ENCODE measurements at regions not wholly inside any gene's neighbourhood (a gene's known extent, or its start where the extent isn't known, plus 50 kb on each side); places are given as distances from the start of the nearest gene placed in this dataset.
"Not testable (repeated sequence)": the region's sequence is repeated elsewhere in the genome, so short reads cannot be mapped to it uniquely, and the experiment has no call there.

DNA sequence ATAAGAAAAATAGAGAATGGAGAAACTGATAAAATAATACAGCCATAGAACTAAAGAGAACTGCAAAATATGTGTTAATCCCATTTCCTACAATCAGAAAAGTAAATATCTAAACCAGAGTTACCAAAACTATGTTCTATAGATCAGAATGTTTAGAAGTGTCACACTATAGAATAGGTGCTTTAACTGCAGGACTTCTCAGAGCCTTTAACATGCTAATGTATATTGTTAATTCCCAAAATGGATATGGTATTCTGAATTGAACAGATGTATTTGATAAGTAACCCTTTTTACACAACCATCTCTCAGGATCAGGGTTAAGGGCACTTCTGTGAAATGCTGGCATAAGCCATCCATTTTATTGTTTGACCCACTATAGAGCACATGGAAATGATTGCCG is 200.3 kb downstream of the SHOX2 start:
- no peak overlapping the region for H3K4me2 ChIP-seq (ENCODE audit: insufficient read depth, low read length)
- TF ChIP-seq EZH2 (IDR thresholded peaks at IDR 0.05; ENCODE audit: borderline replicate concordance, low read depth, low read length, severe bottlenecking): no peak
- TF ChIP-seq, protein P1, sequence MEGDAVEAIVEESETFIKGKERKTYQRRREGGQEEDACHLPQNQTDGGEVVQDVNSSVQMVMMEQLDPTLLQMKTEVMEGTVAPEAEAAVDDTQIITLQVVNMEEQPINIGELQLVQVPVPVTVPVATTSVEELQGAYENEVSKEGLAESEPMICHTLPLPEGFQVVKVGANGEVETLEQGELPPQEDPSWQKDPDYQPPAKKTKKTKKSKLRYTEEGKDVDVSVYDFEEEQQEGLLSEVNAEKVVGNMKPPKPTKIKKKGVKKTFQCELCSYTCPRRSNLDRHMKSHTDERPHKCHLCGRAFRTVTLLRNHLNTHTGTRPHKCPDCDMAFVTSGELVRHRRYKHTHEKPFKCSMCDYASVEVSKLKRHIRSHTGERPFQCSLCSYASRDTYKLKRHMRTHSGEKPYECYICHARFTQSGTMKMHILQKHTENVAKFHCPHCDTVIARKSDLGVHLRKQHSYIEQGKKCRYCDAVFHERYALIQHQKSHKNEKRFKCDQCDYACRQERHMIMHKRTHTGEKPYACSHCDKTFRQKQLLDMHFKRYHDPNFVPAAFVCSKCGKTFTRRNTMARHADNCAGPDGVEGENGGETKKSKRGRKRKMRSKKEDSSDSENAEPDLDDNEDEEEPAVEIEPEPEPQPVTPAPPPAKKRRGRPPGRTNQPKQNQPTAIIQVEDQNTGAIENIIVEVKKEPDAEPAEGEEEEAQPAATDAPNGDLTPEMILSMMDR (IDR thresholded peaks at IDR 0.05; ENCODE audit: borderline replicate concordance, extremely low read depth, low read length, poor library complexity, severe bottlenecking): no peak
- ATAC-seq (ENCODE audit: insufficient read depth, low read depth) (no peak), DNase-seq (no peak)
- no peaks in the 10 kb centered on the region for H3K79me2 ChIP-seq (ENCODE audit: insufficient read depth, low read length)
- H3K36me3 ChIP-seq (ENCODE audit: insufficient read depth, low read length): no peaks in the 10 kb centered on the region
- no peak overlapping the region for H3K9ac ChIP-seq (ENCODE audit: low read depth, low read length)
- H4K20me1 ChIP-seq (ENCODE audit: insufficient read depth, low read length): no peaks in the 10 kb centered on the region
- no peak overlapping the region for H2AFZ ChIP-seq (ENCODE audit: low read depth, low read length)
- H3K4me1 ChIP-seq (ENCODE audit: insufficient read depth, low read length): no peaks in the 10 kb centered on the region
- H3K27me3 ChIP-seq (ENCODE audit: insufficient read depth, low read length, poor library complexity): no peaks in the 10 kb centered on the region
- H3K27ac ChIP-seq (ENCODE audit: low read length): no peak overlapping the region
- no peaks in the 10 kb centered on the region for H3K9me3 ChIP-seq (ENCODE audit: insufficient read depth, low read length, severe bottlenecking)
- no peak overlapping the region for H3K4me3 ChIP-seq (ENCODE audit: low read depth in 1 of 2, low read length in 2 of 2)

DNA sequence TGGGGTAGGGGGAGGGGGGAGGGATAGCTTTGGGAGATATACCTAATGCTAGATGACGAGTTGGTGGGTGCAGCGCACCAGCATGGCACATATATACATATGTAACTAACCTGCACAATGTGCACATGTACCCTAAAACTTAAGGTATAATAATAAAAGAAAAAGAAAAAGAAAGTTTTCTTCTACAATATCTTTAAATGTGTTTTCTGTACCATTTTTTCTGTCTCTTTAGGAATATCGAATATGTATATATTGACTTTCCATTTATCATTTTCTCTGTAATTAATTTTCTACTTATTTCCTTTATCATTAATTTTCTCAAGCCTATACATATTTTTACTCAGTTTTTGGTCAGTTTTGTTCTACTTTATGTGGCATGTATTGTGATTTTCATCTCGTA is 203.5 kb downstream of the SHOX2 start:
- H3K79me2 ChIP-seq (ENCODE audit: insufficient read depth, low read length); H3K4me1 ChIP-seq (ENCODE audit: insufficient read depth, low read length); DNase-seq; ATAC-seq (ENCODE audit: insufficient read depth, low read depth); H3K27ac ChIP-seq (ENCODE audit: low read length); H3K27me3 ChIP-seq (ENCODE audit: insufficient read depth, low read length, poor library complexity); H3K36me3 ChIP-seq (ENCODE audit: insufficient read depth, low read length); H4K20me1 ChIP-seq (ENCODE audit: insufficient read depth, low read length); H2AFZ ChIP-seq (ENCODE audit: low read depth, low read length); H3K9me3 ChIP-seq (ENCODE audit: insufficient read depth, low read length, severe bottlenecking); H3K4me2 ChIP-seq (ENCODE audit: insufficient read depth, low read length); H3K9ac ChIP-seq (ENCODE audit: low read depth, low read length); H3K4me3 ChIP-seq (ENCODE audit: low read depth in 1 of 2, low read length in 2 of 2): not testable (repeated sequence)

DNA sequence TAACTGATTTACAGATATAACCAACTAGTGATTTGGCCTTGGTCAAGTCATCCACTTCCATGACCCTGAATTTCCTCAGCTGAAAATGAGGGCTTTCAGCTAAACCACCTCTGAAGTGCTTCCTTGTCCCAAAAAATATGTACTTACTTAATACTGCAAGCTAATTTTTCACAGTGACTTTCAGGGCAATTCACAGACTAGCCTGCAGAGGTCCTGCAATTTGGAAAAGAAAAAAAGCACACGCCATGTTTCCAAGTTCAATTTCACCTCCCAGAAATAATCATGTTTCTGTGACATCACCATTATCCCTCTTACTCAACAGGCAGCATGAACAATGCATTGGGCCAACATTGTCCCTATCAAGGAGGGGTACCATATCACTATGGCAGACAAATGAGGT is 218.2 kb downstream of the SHOX2 start:
- Histone ChIP-seq H3K4me2 (ENCODE audit: insufficient read depth, low read length) (no peak overlapping the region), H3K27me3 (ENCODE audit: insufficient read depth, low read length, poor library complexity) (no peaks in the 10 kb centered on the region), H2AFZ (ENCODE audit: low read depth, low read length) (no peak overlapping the region), H3K36me3 (ENCODE audit: insufficient read depth, low read length) (no peaks in the 10 kb centered on the region), H4K20me1 (ENCODE audit: insufficient read depth, low read length) (no peaks in the 10 kb centered on the region), H3K79me2 (ENCODE audit: insufficient read depth, low read length) (no peaks in the 10 kb centered on the region), H3K27ac (ENCODE audit: low read length) (no peak overlapping the region), H3K9me3 (ENCODE audit: insufficient read depth, low read length, severe bottlenecking) (no peaks in the 10 kb centered on the region), H3K4me1 (ENCODE audit: insufficient read depth, low read length) (no peaks in the 10 kb centered on the region), H3K4me3 (ENCODE audit: low read depth in 1 of 2, low read length in 2 of 2) (no peak overlapping the region), H3K9ac (ENCODE audit: low read depth, low read length) (no peak overlapping the region)
- ATAC-seq (ENCODE audit: insufficient read depth, low read depth) (no peak), DNase-seq (no peak)
- TF ChIP-seq EZH2 (IDR thresholded peaks at IDR 0.05; ENCODE audit: borderline replicate concordance, low read depth, low read length, severe bottlenecking): no peak
- TF ChIP-seq, protein P1 (IDR thresholded peaks at IDR 0.05; ENCODE audit: borderline replicate concordance, extremely low read depth, low read length, poor library complexity, severe bottlenecking): no peak

DNA sequence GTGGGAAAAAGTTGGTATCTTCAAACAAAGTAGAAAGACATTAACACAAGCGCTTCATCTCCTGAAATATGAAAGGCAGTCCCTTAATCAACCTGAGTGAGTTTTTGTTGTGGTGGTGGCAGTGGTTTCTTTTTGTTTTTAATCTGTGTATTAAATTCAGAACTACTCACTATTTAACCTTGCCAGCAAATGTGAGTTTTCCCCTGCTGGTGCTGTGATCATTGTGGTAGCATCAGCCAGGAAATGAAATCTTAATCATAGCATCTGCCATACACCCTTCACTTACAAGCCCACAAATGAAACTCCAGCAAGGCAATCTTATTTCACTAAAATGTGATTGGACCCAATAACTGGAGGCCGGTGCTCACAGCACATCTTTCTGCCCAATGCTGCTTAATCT is 229.7 kb downstream of the SHOX2 start:
- Histone ChIP-seq H2AFZ (ENCODE audit: low read depth, low read length) (no peak overlapping the region), H3K27ac (ENCODE audit: low read length) (no peak overlapping the region), H3K79me2 (ENCODE audit: insufficient read depth, low read length) (no peaks in the 10 kb centered on the region), H3K36me3 (ENCODE audit: insufficient read depth, low read length) (no peaks in the 10 kb centered on the region), H3K9me3 (ENCODE audit: insufficient read depth, low read length, severe bottlenecking) (peaks cover 6% of the 10 kb centered on the region), H4K20me1 (ENCODE audit: insufficient read depth, low read length) (no peaks in the 10 kb centered on the region), H3K27me3 (ENCODE audit: insufficient read depth, low read length, poor library complexity) (no peaks in the 10 kb centered on the region), H3K4me2 (ENCODE audit: insufficient read depth, low read length) (no peak overlapping the region), H3K4me1 (ENCODE audit: insufficient read depth, low read length) (no peaks in the 10 kb centered on the region), H3K9ac (ENCODE audit: low read depth, low read length) (no peak overlapping the region), H3K4me3 (ENCODE audit: low read depth in 1 of 2, low read length in 2 of 2) (no peak overlapping the region)
- TF ChIP-seq, protein P1 (IDR thresholded peaks at IDR 0.05; ENCODE audit: borderline replicate concordance, extremely low read depth, low read length, poor library complexity, severe bottlenecking): no peak
- no peak for TF ChIP-seq EZH2 (IDR thresholded peaks at IDR 0.05; ENCODE audit: borderline replicate concordance, low read depth, low read length, severe bottlenecking)
- ATAC-seq (ENCODE audit: insufficient read depth, low read depth) (0 out of 3 replicates have a peak, but pooled peaks have one; percentile 35), DNase-seq (no peak)
